Activated T-cell treated with anti-CD3 and anti-CD28 coated beads, Interleukin-2, amount 50 U/mL, for 72 hours (primary cell): ENCODE measurements at regions not wholly inside any gene's neighbourhood (a gene's known extent, or its start where the extent isn't known, plus 50 kb on each side); places are given as distances from the start of the nearest gene placed in this dataset.

ENCODE experiments used
- ATAC-seq, 2 donors: fragments of 150-1000 bp; cut with Tn5 transposase; replicated peaks in 1 of 2; 2 replicates each; pipeline ENCODE4 v1.10.0; 2021; ENCODE audit warnings: moderate library complexity in 2 of 2, mild to moderate bottlenecking in 1 of 2
- DNase-seq, 2 donors: peaks; one replicate each; pipeline ENCODE4 v3.0.0; 2021 to 2022; ENCODE audit warnings: mixed read lengths in 1 of 2
- H3K27ac Mint-ChIP-seq: one replicate; pipeline ENCODE4 v1.8.0; 2022; ENCODE audit warnings: mild to moderate bottlenecking, moderate library complexity, mixed read lengths
- H3K27me3 Mint-ChIP-seq: one replicate; pipeline ENCODE4 v1.8.0; 2022; ENCODE audit warnings: low read depth, mixed read lengths
- H3K36me3 Mint-ChIP-seq, 2 donors: one replicate each; pipeline ENCODE4 v1.8.0; 2022; ENCODE audit warnings: mixed read lengths in 2 of 2, mild to moderate bottlenecking in 1 of 2; ENCODE audit not compliant: insufficient read depth in 2 of 2
- H3K4me1 Mint-ChIP-seq: one replicate; pipeline ENCODE4 v1.8.0; 2022; ENCODE audit warnings: low read depth, mixed read lengths
- H3K4me3 Mint-ChIP-seq, 2 donors: one replicate each; pipeline ENCODE4 v1.8.0; 2022; ENCODE audit warnings: mild to moderate bottlenecking in 2 of 2, mixed read lengths in 2 of 2, moderate library complexity in 2 of 2
- H3K9me3 Mint-ChIP-seq, 2 donors: one replicate each; pipeline ENCODE4 v1.8.0; 2022; ENCODE audit warnings: mixed read lengths in 2 of 2

- no peaks in the 10 kb centered on the region for H3K4me1 Mint-ChIP-seq
- DNase-seq (no peak), ATAC-seq (no peak)
- no peak overlapping the region for H3K4me3 Mint-ChIP-seq
- peaks cover 0 to 2% of the 10 kb centered on the region in 2 donors for H3K9me3 Mint-ChIP-seq
- no peak overlapping the region for H3K27ac Mint-ChIP-seq
- no peaks in the 10 kb centered on the region for H3K27me3 Mint-ChIP-seq
- H3K36me3 Mint-ChIP-seq: no peaks in the 10 kb centered on the region
Measured at GRCh38 chr9:105911104-105911911, 217.0 kb downstream of the TMEM38B start.

DNA sequence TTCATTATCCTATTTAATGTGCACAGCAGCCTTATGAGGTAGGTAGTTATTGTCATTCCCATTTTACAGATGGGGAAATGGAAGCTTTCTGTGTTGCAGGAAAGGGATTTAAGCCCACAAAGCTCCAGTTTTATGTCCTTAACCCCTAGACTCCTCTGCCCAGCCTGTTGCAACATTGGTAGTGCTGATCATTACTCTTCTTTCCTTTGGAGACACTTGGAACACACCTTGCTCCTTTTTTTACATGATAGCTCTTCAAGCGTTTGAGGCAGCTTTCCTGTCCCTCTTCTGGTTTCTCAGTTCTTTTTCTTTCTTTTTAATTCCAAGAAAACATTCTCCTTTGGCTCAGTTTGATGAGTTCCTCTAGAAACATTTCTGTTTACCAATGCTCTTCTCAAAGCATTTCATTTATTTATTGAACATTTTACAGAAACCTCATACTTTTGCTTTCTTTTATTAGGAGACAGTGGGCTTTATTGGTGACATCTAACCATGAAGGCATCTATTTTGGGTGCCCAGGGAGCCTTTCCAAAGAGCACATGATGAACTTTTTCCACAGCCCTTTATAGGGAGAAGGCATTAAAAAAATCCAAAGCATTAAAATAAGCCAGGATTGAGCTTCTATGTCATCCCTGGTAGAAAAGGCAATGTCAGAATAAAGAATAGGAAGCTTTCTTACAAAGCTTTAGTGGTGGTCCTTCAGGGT lies 218.0 kb downstream of the TMEM38B start:
- Mint-ChIP-seq H3K9me3 (peaks cover 0 to 2% of the 10 kb centered on the region in 2 donors), H3K36me3 (no peaks in the 10 kb centered on the region), H3K4me3 (no peak overlapping the region), H3K4me1 (no peaks in the 10 kb centered on the region), H3K27me3 (no peaks in the 10 kb centered on the region), H3K27ac (no peak overlapping the region)
- no peak for ATAC-seq
- no peak for DNase-seq

- no peak overlapping the region for H3K4me3 Mint-ChIP-seq
- H3K9me3 Mint-ChIP-seq: peaks cover 0 to 2% of the 10 kb centered on the region in 2 donors
- H3K27ac Mint-ChIP-seq: no peak overlapping the region
- no peaks in the 10 kb centered on the region for H3K4me1 Mint-ChIP-seq
- DNase-seq (no peak), ATAC-seq (no peak)
- H3K36me3 Mint-ChIP-seq: no peaks in the 10 kb centered on the region
- no peaks in the 10 kb centered on the region for H3K27me3 Mint-ChIP-seq
Measured at GRCh38 chr9:105912863-105913516, 218.6 kb downstream of the TMEM38B start.

DNA sequence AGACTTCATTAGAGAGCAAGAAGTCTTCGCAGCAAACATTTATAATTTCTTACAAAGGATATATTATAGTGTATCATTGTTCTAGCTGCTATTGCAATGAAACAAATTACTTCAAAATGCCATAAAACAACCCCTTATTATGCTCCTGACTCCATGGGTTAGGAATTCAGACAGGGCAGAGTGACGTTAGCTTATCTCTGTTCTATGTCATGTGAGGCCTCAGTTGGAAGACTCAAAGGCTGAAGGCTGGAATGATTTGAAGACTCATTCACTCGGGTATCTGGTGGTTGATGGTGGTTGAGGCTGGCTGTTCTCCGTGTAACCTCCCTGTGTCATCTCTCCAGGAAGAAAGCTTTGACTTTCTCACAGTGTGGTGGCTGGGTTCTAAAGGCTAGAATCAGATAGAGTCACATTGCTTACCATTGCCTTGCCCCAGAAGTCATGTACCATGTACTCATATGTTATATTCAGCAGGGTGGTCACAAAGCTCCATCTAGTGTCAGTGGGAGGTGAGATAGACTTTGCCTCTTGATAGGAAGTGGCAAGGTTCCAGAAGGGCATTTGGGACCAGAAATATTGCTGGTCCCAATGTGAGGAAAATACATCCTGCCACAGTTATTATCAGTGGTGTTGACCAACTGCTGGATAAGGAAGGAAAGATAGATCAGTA lies 226.9 kb downstream of the TMEM38B start:
- Mint-ChIP-seq H3K9me3 (peaks cover 0 to 2% of the 10 kb centered on the region in 2 donors), H3K27me3 (no peaks in the 10 kb centered on the region), H3K27ac (no peak overlapping the region), H3K4me3 (no peak overlapping the region), H3K36me3 (no peaks in the 10 kb centered on the region), H3K4me1 (no peaks in the 10 kb centered on the region)
- ATAC-seq: no peak
- DNase-seq: no peak

DNA sequence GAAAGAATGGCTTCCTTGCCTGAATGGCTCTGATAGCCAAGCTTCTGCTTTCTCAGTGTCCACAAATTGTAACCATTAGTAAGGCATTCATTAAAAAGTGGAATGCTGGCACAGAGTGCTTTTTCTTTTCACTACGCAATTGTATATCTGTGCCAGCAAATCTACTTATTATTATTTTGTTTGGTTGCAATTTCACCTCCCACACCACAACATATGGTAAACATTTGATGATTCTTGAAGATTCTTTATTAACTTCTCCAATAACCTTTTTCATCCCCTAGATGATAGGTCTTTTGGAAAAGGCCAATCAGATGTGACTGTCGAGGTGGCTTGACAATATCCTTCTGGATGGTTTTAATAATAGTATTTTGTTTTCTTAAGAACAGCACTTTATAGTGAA lies 234.1 kb downstream of the TMEM38B start:
- no peak overlapping the region for H3K4me3 Mint-ChIP-seq
- H3K36me3 Mint-ChIP-seq: no peaks in the 10 kb centered on the region
- no peak overlapping the region for H3K27ac Mint-ChIP-seq
- no peaks in the 10 kb centered on the region for H3K4me1 Mint-ChIP-seq
- H3K27me3 Mint-ChIP-seq: no peaks in the 10 kb centered on the region
- ATAC-seq: no peak
- H3K9me3 Mint-ChIP-seq: peaks cover 2 to 4% of the 10 kb centered on the region in 2 donors
- DNase-seq: no peak

- ATAC-seq: no peak
- Mint-ChIP-seq H3K4me3 (no peak overlapping the region), H3K27ac (no peak overlapping the region), H3K27me3 (no peaks in the 10 kb centered on the region), H3K4me1 (no peaks in the 10 kb centered on the region), H3K9me3 (peaks cover 2 to 4% of the 10 kb centered on the region in 2 donors), H3K36me3 (no peaks in the 10 kb centered on the region)
- no peak for DNase-seq
Measured at GRCh38 chr9:105930011-105930627, 235.8 kb downstream of the TMEM38B start.

DNA sequence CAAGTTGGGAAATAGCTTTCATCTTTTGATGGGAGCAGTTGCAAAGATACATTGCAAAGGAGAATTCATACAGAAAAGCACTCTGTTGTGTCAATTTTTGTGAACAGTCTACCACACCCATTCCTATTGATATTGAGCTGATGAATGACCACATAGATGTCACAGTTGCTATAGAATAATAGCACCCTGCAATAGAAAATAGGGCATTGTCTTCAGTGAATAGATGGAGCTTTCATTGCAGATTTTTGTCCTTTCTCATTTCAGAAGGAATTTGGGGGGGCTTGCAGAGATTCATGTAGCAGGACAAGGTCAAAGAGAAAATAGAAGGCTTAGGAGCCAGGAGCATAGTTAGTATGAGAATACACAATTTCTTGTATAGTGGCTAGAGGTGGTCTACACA lies 237.9 kb downstream of the TMEM38B start:
- Mint-ChIP-seq H3K4me1 (no peaks in the 10 kb centered on the region), H3K9me3 (peaks cover 0 to 4% of the 10 kb centered on the region in 2 donors), H3K27me3 (no peaks in the 10 kb centered on the region), H3K4me3 (no peak overlapping the region), H3K36me3 (no peaks in the 10 kb centered on the region), H3K27ac (no peak overlapping the region)
- ATAC-seq (no peak), DNase-seq (no peak)

- peaks cover 9 to 14% of the 10 kb centered on the region in 2 donors for H3K9me3 Mint-ChIP-seq
- no peak overlapping the region for H3K4me3 Mint-ChIP-seq
- H3K27me3 Mint-ChIP-seq: no peaks in the 10 kb centered on the region
- ATAC-seq (no peak), DNase-seq (no peak)
- no peaks in the 10 kb centered on the region for H3K4me1 Mint-ChIP-seq
- no peaks in the 10 kb centered on the region for H3K36me3 Mint-ChIP-seq
- no peak overlapping the region for H3K27ac Mint-ChIP-seq
Measured at GRCh38 chr9:105950448-105950847, 256.1 kb downstream of the TMEM38B start.

DNA sequence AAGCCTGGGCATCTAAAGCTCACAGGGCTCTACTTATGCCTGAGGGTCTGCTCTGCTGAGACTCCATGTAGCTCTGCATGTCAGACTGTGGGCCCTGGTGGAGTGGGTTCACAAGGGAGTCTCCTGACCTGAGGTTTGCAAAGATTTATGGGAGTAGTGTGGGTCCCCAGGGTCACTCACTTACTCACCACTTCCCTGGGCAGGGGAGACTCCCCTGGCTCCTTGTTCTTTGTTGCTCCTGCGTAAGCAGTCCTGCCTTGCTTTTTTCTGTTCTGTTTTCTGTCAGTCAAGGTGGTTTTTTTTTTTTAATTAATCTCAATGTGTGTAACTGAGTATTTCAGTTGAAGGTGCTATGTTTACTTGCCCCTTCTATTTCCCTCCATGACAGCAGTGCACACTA lies 256.6 kb downstream of the TMEM38B start:
- peaks cover 9 to 14% of the 10 kb centered on the region in 2 donors for H3K9me3 Mint-ChIP-seq
- no peaks in the 10 kb centered on the region for H3K36me3 Mint-ChIP-seq
- no peak overlapping the region for H3K4me3 Mint-ChIP-seq
- H3K4me1 Mint-ChIP-seq: no peaks in the 10 kb centered on the region
- no peak for DNase-seq
- no peaks in the 10 kb centered on the region for H3K27me3 Mint-ChIP-seq
- ATAC-seq: no peak
- H3K27ac Mint-ChIP-seq: no peak overlapping the region

GRCh38 chr9:105954517-105954916 lies 260.2 kb downstream of the TMEM38B start:
- H3K36me3 Mint-ChIP-seq: no peaks in the 10 kb centered on the region
- no peaks in the 10 kb centered on the region for H3K4me1 Mint-ChIP-seq
- ATAC-seq (no peak), DNase-seq (no peak)
- no peaks in the 10 kb centered on the region for H3K27me3 Mint-ChIP-seq
- no peak overlapping the region for H3K27ac Mint-ChIP-seq
- H3K9me3 Mint-ChIP-seq: peaks cover 0 to 2% of the 10 kb centered on the region in 2 donors
- H3K4me3 Mint-ChIP-seq: no peak overlapping the region

- Mint-ChIP-seq H3K4me3 (no peak overlapping the region), H3K4me1 (no peaks in the 10 kb centered on the region), H3K27ac (no peak overlapping the region), H3K27me3 (no peaks in the 10 kb centered on the region), H3K36me3 (no peaks in the 10 kb centered on the region), H3K9me3 (peaks cover 0 to 2% of the 10 kb centered on the region in 2 donors)
- DNase-seq: no peak
- no peak for ATAC-seq
Measured at GRCh38 chr9:105957830-105958229, 263.5 kb downstream of the TMEM38B start.

DNA sequence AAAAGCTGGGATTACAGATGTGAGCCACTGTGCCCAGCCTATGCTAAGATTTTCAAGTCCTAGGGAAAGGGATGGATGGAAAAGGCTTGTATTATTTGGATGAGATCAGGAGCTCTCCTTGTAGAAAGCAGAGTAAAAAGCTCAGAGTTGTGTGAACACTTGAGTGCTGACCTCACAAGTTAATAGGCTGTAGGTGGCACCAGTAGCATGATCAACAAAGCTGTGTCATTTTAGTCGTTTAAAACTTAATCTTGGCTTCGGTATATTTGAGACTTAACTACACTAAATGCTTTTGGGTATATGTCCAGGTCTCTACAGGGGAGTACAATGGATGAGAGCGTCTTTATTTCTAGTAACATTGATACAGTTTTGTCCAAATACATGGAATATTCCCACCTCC lies 264.2 kb downstream of the TMEM38B start:
- Mint-ChIP-seq H3K9me3 (peaks cover 0 to 2% of the 10 kb centered on the region in 2 donors), H3K27ac (no peak overlapping the region), H3K4me3 (no peak overlapping the region), H3K27me3 (no peaks in the 10 kb centered on the region), H3K4me1 (no peaks in the 10 kb centered on the region), H3K36me3 (no peaks in the 10 kb centered on the region)
- DNase-seq: no peak
- no peak for ATAC-seq
